Adrenal gland (tissue), 9 donors: ENCODE measurements at regions not wholly inside any gene's neighbourhood (a gene's known extent, or its start where the extent isn't known, plus 50 kb on each side); places are given as distances from the start of the nearest gene placed in this dataset.

Experiments used
- DNase-seq, 7 donors: peaks; one replicate each; pipeline ENCODE4 v3.0.0-alpha.2; 2019 to 2020
- H3K27ac ChIP-seq, 5 donors: fragments of 200-600 bp; sonication (generic) in 4 of 5; 1 replicate in 3 of 5; 2 replicates in 2 of 5; pipeline versions ENCODE4 v1.5.1 to v1.8.0; 2016 to 2020; ENCODE audit warnings: mild to moderate bottlenecking in 1 of 5
- H3K27me3 ChIP-seq: fragments of 200-600 bp; 2 replicates; pipeline ENCODE4 v1.8.0; 2021
- H3K36me3 ChIP-seq, 2 donors: fragments of 200-600 bp; replicated peaks in 1 of 2; 1 replicate in 1 of 2; 2 replicates in 1 of 2; pipeline versions ENCODE4 v1.5.1 to v1.8.0; 2018 to 2022
- H3K4me1 ChIP-seq, 2 donors: fragments of 200-600 bp; replicated peaks in 1 of 2; 1 replicate in 1 of 2; 2 replicates in 1 of 2; pipeline versions ENCODE4 v1.5.1 to v1.8.0; 2018 to 2021
- H3K4me3 ChIP-seq, 4 donors: fragments of 200-600 bp; sonication (generic) in 3 of 4; one replicate each; pipeline ENCODE4 v1.5.1; 2016 to 2018
- H3K9me3 ChIP-seq, 3 donors: fragments of 200-600 bp; sonication (generic) in 1 of 3; replicated peaks in 1 of 3; 1 replicate in 2 of 3; 2 replicates in 1 of 3; pipeline versions ENCODE4 v1.5.1 to v1.8.0; 2016 to 2021
- POLR2A ChIP-seq, 2 donors: fragments of 450-650 bp; IDR thresholded peaks; one replicate each; pipeline ENCODE4 v1.6.1; 2017; ENCODE audit warnings: antibody characterized with exemption in 2 of 2, mild to moderate bottlenecking in 2 of 2, moderate library complexity in 1 of 2
- WGBS, 4 donors: extraction: QIAGEN DNeasy Blood & Tissue Kit in 2 of 4; methylation state at CpG; one replicate each; pipeline versions ENCODE4 v1.1.5 to v1.1.7; 2013 to 2017; 5-methylcytosine and 5-hydroxymethylcytosine counted together
- intact Hi-C, 2 donors: fragments of 100-400 bp; cut with DNase I; formaldehyde crosslinking; loops; one replicate each; pipeline versions ENCODE4 v1.14.1 to v1.15.0; 2022 to 2023
- TF ChIP-seq, protein P1 (sequence below), 6 experiments: fragments of 450-650 bp in 4 of 6; fragments of 200-600 bp in 2 of 6; sonication (generic) in 1 of 6; IDR thresholded peaks; 1 replicate in 5 of 6; 2 replicates in 1 of 6; pipeline versions ENCODE4 v1.5.1 to v1.8.0; 2016 to 2021; ENCODE audit warnings: antibody characterized with exemption in 6 of 6, mild to moderate bottlenecking in 2 of 6, moderate library complexity in 1 of 6
- donor health status: healthy with polysubstance abuse.
- donor health status: Bipolar disorder and iron deficiency.
- donor health status: DM: yes; HTN: yes; CAD: no.
- donor health status: DM: no; HTN: no; CAD: no.
- donor health status: DM: no; HTN: no; CAD: no.

DNA sequence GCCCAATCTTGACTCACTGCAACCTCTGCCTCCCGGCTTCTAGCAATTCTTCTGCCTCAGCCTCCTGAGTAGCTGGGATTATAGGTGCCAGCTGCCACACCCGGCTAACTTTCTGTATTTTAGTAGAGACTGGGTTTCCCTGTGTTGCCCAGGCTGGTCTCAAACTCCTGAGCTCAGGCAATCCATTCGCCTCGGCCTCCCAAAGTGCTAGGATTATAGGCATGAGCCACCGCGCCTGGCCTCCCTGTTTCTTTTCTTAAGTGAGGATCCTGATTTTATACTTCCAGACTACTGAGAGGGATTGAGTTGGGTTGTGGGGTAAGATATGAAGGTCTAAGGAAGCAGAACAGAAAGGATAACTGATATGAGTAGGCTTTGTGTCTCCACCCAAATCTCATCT, 106.8 kb downstream of the CNTN3 start:
- H3K27me3 ChIP-seq = no peaks in the 10 kb centered on the region
- intact Hi-C loops = no loop called here
- no peak overlapping the region for H3K4me3 ChIP-seq
- no peaks in the 10 kb centered on the region for H3K36me3 ChIP-seq
- no peaks in the 10 kb centered on the region for H3K9me3 ChIP-seq
- no peak overlapping the region for H3K27ac ChIP-seq
- DNase-seq = no peak
- H3K4me1 ChIP-seq = no peaks in the 10 kb centered on the region
- WGBS, 4 donors = 89 to 97% (median 92%) methylated on average over 6 of the region's 6 CpGs
- TF ChIP-seq, protein P1, sequence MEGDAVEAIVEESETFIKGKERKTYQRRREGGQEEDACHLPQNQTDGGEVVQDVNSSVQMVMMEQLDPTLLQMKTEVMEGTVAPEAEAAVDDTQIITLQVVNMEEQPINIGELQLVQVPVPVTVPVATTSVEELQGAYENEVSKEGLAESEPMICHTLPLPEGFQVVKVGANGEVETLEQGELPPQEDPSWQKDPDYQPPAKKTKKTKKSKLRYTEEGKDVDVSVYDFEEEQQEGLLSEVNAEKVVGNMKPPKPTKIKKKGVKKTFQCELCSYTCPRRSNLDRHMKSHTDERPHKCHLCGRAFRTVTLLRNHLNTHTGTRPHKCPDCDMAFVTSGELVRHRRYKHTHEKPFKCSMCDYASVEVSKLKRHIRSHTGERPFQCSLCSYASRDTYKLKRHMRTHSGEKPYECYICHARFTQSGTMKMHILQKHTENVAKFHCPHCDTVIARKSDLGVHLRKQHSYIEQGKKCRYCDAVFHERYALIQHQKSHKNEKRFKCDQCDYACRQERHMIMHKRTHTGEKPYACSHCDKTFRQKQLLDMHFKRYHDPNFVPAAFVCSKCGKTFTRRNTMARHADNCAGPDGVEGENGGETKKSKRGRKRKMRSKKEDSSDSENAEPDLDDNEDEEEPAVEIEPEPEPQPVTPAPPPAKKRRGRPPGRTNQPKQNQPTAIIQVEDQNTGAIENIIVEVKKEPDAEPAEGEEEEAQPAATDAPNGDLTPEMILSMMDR (IDR thresholded peaks at IDR 0.05) = no peak
- TF ChIP-seq POLR2A (IDR thresholded peaks at IDR 0.05) = no peak

DNA sequence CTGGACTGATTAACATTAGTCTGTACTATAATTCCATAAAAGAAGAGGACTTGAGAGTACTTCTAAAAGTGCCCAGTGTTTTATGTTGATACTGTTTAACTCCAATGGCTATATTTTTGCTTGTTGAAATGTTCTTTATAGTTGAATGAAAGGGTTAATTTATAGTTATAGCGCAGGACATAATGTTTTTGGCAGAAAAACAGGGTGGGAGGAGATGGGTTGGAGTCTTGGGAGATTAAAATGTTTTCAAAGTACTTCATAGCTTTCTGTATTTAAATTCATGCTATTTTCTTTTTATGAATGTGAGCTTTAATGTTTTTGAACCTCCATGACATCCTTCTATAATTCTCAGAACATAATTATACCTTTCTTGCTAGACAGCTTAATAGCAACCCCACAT, 108.2 kb downstream of the CNTN3 start:
- no peaks in the 10 kb centered on the region for H3K4me1 ChIP-seq
- no peak for TF ChIP-seq POLR2A (IDR thresholded peaks at IDR 0.05)
- TF ChIP-seq, protein P1 (IDR thresholded peaks at IDR 0.05) = no peak
- WGBS, 4 donors = 68 to 81% (median 80%) methylated on average over 1 of the region's 1 CpG
- no peak overlapping the region for H3K4me3 ChIP-seq
- H3K27me3 ChIP-seq = no peaks in the 10 kb centered on the region
- intact Hi-C loops = no loop called here
- DNase-seq = no peak
- no peak overlapping the region for H3K27ac ChIP-seq
- no peaks in the 10 kb centered on the region for H3K9me3 ChIP-seq
- H3K36me3 ChIP-seq = no peaks in the 10 kb centered on the region

DNA sequence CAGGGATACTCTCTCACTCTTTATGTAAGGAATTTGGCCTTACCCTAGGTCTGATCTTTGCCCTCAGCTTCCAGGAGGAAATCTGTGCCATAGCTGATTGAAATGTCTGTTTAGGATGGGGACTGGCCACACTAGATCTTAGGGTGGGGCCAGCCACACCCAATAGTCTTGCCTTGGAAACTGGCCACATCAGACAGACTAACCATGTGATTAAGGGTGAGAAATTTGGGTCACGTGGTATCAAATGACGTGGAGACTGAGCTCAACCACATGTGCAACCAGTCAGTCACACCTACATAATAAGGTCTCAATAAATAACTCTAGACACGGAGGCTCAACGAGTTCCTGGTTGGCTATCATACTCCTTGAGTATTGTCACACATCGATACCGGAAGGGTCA, 113.5 kb downstream of the CNTN3 start:
- 76 to 87% (median 83%) methylated on average over 6 of the region's 6 CpGs for WGBS, 4 donors
- Histone ChIP-seq H3K9me3 (no peaks in the 10 kb centered on the region), H3K4me1 (no peaks in the 10 kb centered on the region), H3K27me3 (no peaks in the 10 kb centered on the region), H3K27ac (no peak overlapping the region), H3K36me3 (no peaks in the 10 kb centered on the region), H3K4me3 (no peak overlapping the region)
- DNase-seq = no peak
- TF ChIP-seq, protein P1 (IDR thresholded peaks at IDR 0.05) = no peak
- TF ChIP-seq POLR2A (IDR thresholded peaks at IDR 0.05) = no peak
- intact Hi-C loops = no loop called here

GRCh38 chr3:74500257-74500656, 114.2 kb downstream of the CNTN3 start:
- TF ChIP-seq, protein P1 (IDR thresholded peaks at IDR 0.05) = no peak
- TF ChIP-seq POLR2A (IDR thresholded peaks at IDR 0.05) = no peak
- H3K27me3 ChIP-seq = no peaks in the 10 kb centered on the region
- DNase-seq = no peak
- no peak overlapping the region for H3K27ac ChIP-seq
- no peaks in the 10 kb centered on the region for H3K36me3 ChIP-seq
- WGBS, 4 donors = 57 to 69% (median 62%) methylated on average over 5 of the region's 5 CpGs
- intact Hi-C loops = no loop called here
- H3K4me3 ChIP-seq = no peak overlapping the region
- H3K4me1 ChIP-seq = no peaks in the 10 kb centered on the region
- no peaks in the 10 kb centered on the region for H3K9me3 ChIP-seq
